Esophagus squamous epithelium (tissue), 5 donors: ENCODE measurements at regions not wholly inside any gene's neighbourhood (a gene's known extent, or its start where the extent isn't known, plus 50 kb on each side); places are given as distances from the start of the nearest gene placed in this dataset.

ENCODE experiments used
- DNase-seq: peaks from one replicate; lab custom pipeline; 2025; lab: John Stamatoyannopoulos, UW
- H3K27ac ChIP-seq, 4 donors: fragments of 200-600 bp; sonication (generic); one replicate each; pipeline ENCODE4 v1.5.1; 2016 to 2019; ENCODE audit warnings: mild to moderate bottlenecking in 1 of 4
- H3K27me3 ChIP-seq, 4 donors: fragments of 200-600 bp; sonication (generic); 1 replicate in 3 of 4; 2 replicates in 1 of 4; pipeline versions ENCODE4 v1.5.1 to v1.6.0; 2017 to 2021; ENCODE audit warnings: antibody characterized with exemption in 1 of 4
- H3K36me3 ChIP-seq, 3 donors: fragments of 200-600 bp; sonication (generic); one replicate each; pipeline ENCODE4 v1.5.1; 2016 to 2019
- H3K4me1 ChIP-seq, 3 donors: fragments of 200-600 bp; sonication (generic); one replicate each; pipeline ENCODE4 v1.5.1; 2017 to 2019
- H3K4me3 ChIP-seq, 4 donors: fragments of 200-600 bp; sonication (generic); 1 replicate in 3 of 4; 2 replicates in 1 of 4; pipeline ENCODE4 v1.5.1; 2016 to 2019; ENCODE audit warnings: mild to moderate bottlenecking in 2 of 4, moderate library complexity in 1 of 4
- H3K9me3 ChIP-seq, 3 donors: fragments of 200-600 bp; sonication (generic); one replicate each; pipeline ENCODE4 v1.5.1; 2016 to 2019
- CTCF ChIP-seq, 6 experiments: fragments of 450-650 bp in 4 of 6; fragments of 200-600 bp in 2 of 6; sonication (generic) in 2 of 6; IDR thresholded peaks; one replicate each; pipeline ENCODE4 v1.5.1; 2016 to 2019; ENCODE audit warnings: antibody characterized with exemption in 6 of 6, mild to moderate bottlenecking in 4 of 6, moderate library complexity in 4 of 6
- POLR2A ChIP-seq, 4 donors: fragments of 450-650 bp; IDR thresholded peaks; one replicate each; pipeline ENCODE4 v1.6.1; 2017; ENCODE audit warnings: antibody characterized with exemption in 4 of 4, mild to moderate bottlenecking in 4 of 4, moderate library complexity in 3 of 4
- WGBS, 2 donors: methylation state at CpG; one replicate each; pipeline ENCODE4 v1.1.5; 2018; 5-methylcytosine and 5-hydroxymethylcytosine counted together
- intact Hi-C: fragments of 100-400 bp; cut with DNase I; formaldehyde crosslinking; loops from one replicate; pipeline ENCODE4 v1.15.0; 2022
- donor health status: DM: yes; HTN: yes; CAD: no.

DNA sequence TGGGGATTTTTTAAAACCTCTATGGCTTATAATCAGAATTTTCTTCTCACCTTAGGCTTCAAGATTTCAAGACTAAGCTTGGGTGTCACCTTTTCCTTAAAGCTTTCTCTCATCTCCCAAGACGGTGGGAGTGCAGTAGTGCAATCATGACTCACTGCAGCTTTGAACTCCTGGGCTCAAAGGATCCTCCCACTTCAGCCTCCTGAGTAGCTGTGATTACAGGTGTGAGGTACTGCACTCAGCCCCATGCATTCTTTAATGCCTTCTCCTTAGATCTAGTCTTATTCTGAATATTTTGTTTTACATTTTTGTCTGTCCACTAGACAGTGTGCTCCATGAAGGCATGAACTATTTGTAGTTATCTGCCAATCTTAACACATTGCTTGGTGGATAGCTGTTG is 55.7 kb upstream of the FAT3 start:
- H3K4me1 ChIP-seq, result no peaks in the 10 kb centered on the region
- H3K36me3 ChIP-seq, result no peaks in the 10 kb centered on the region
- intact Hi-C loops, result no loop called here
- DNase-seq, result no peak
- no peaks in the 10 kb centered on the region for H3K9me3 ChIP-seq
- no peak overlapping the region for H3K27ac ChIP-seq
- 27 to 37% methylated on average over 1 of the region's 1 CpG for WGBS, 2 donors
- TF ChIP-seq POLR2A (IDR thresholded peaks at IDR 0.05) (no peak), CTCF (IDR thresholded peaks at IDR 0.05) (no peak)
- no peak overlapping the region for H3K4me3 ChIP-seq
- H3K27me3 ChIP-seq, result no peaks in the 10 kb centered on the region

GRCh38 chr11:92167571-92167970 is 57.0 kb upstream of the FAT3 start:
- Histone ChIP-seq H3K4me3 (no peak overlapping the region), H3K36me3 (no peaks in the 10 kb centered on the region), H3K4me1 (no peaks in the 10 kb centered on the region), H3K27me3 (no peaks in the 10 kb centered on the region), H3K9me3 (no peaks in the 10 kb centered on the region), H3K27ac (no peak overlapping the region)
- whole genome bisulfite sequencing, 2 donors, result 71 to 78% methylated on average over 4 of the region's 4 CpGs
- DNase-seq, result no peak
- TF ChIP-seq POLR2A (IDR thresholded peaks at IDR 0.05) (no peak), CTCF (IDR thresholded peaks at IDR 0.05) (no peak)
- intact Hi-C loops, result no loop called here

GRCh38 chr11:92166335-92166734 is 58.3 kb upstream of the FAT3 start:
- intact Hi-C loops, result no loop called here
- WGBS, 2 donors, result 63 to 64% methylated on average over 3 of the region's 3 CpGs
- H3K27me3 ChIP-seq, result no peaks in the 10 kb centered on the region
- no peak for DNase-seq
- H3K36me3 ChIP-seq, result no peaks in the 10 kb centered on the region
- H3K9me3 ChIP-seq, result no peaks in the 10 kb centered on the region
- no peak overlapping the region for H3K27ac ChIP-seq
- H3K4me3 ChIP-seq, result no peak overlapping the region
- no peaks in the 10 kb centered on the region for H3K4me1 ChIP-seq
- TF ChIP-seq CTCF (IDR thresholded peaks at IDR 0.05) (no peak), POLR2A (IDR thresholded peaks at IDR 0.05) (no peak)

DNA sequence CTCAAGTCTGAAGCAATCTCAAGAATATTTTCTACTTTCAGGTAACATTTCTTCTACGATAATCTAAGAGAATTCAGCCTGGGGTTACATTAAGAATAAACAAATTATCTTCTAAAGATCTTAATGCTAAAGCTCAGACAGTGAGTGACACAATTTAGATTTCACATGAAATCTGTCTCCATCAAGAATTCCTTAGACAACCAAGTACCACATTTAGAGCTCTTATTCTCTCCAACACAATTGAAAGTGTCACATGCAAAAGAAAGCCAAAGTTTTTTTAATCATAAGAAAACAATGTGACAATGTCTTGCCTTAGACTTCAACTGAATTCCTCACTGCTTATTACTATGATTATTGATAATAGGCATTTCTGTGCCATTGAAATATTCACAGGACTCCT is 60.7 kb upstream of the FAT3 start:
- DNase-seq, result no peak
- no peaks in the 10 kb centered on the region for H3K27me3 ChIP-seq
- H3K4me3 ChIP-seq, result no peak overlapping the region
- H3K36me3 ChIP-seq, result no peaks in the 10 kb centered on the region
- H3K4me1 ChIP-seq, result no peaks in the 10 kb centered on the region
- intact Hi-C loops, result no loop called here
- no peak for TF ChIP-seq CTCF (IDR thresholded peaks at IDR 0.05)
- no peak for TF ChIP-seq POLR2A (IDR thresholded peaks at IDR 0.05)
- H3K9me3 ChIP-seq, result no peaks in the 10 kb centered on the region
- WGBS, 2 donors, result 60 to 66% methylated on average over 1 of the region's 1 CpG
- H3K27ac ChIP-seq, result no peak overlapping the region

DNA sequence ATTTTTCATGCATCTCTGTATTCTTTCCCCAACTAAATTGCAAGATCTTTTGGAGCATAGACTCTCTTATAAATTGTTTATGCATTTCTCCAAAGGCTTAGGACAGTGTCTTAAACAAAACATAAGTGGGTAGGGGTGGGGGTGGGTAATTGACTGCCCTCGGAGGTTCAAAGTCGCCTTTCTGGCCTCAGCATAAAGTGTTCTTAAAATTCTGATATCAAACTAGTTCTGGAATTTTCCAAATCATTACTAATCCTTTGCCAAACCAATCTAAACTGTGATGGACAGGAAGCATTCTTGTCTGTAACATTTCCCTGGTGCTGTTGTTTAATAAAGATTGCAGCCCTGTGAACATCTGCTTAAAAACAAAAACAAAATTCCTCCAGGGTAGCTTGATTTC is 61.8 kb upstream of the FAT3 start:
- Histone ChIP-seq H3K9me3 (no peaks in the 10 kb centered on the region), H3K27me3 (no peaks in the 10 kb centered on the region), H3K27ac (no peak overlapping the region), H3K4me1 (no peaks in the 10 kb centered on the region), H3K4me3 (no peak overlapping the region), H3K36me3 (no peaks in the 10 kb centered on the region)
- DNase-seq, result no peak
- TF ChIP-seq POLR2A (IDR thresholded peaks at IDR 0.05) (no peak), CTCF (IDR thresholded peaks at IDR 0.05) (no peak)
- intact Hi-C loops, result no loop called here
- 61 to 64% methylated on average over 2 of the region's 2 CpGs for WGBS, 2 donors
